Testis (tissue), 2 donors: ENCODE measurements at regions not wholly inside any gene's neighbourhood (a gene's known extent, or its start where the extent isn't known, plus 50 kb on each side); places are given as distances from the start of the nearest gene placed in this dataset.

Experiments used
- DNase-seq: peaks from one replicate; pipeline ENCODE4 v3.0.0-alpha.2; 2019
- H3K27ac ChIP-seq, 2 donors: fragments of 200-600 bp; sonication (generic); one replicate each; pipeline ENCODE4 v1.5.1; 2019
- H3K27me3 ChIP-seq: fragments of 200-600 bp; sonication (generic); one replicate; pipeline ENCODE4 v1.5.1; 2019
- H3K36me3 ChIP-seq: fragments of 200-600 bp; sonication (generic); one replicate; pipeline ENCODE4 v1.5.1; 2017; ENCODE audit warnings: low read depth; ENCODE audit errors: missing control alignments
- H3K4me1 ChIP-seq: fragments of 200-600 bp; sonication (generic); one replicate; pipeline ENCODE4 v1.5.1; 2019
- H3K4me3 ChIP-seq, 2 donors: fragments of 200-600 bp; sonication (generic); one replicate each; pipeline ENCODE4 v1.5.1; 2017 to 2019
- H3K9me3 ChIP-seq: fragments of 200-600 bp; sonication (generic); one replicate; pipeline ENCODE4 v1.5.1; 2017
- CTCF ChIP-seq, 3 experiments: fragments of 450-650 bp in 2 of 3; fragments of 200-600 bp in 1 of 3; sonication (generic) in 1 of 3; IDR thresholded peaks; one replicate each; pipeline ENCODE4 v1.5.1; 2016 to 2019; ENCODE audit warnings: antibody characterized with exemption in 3 of 3, mild to moderate bottlenecking in 2 of 3, moderate library complexity in 1 of 3
- POLR2A ChIP-seq: fragments of 450-650 bp; IDR thresholded peaks from one replicate; pipeline ENCODE4 v1.6.1; 2017; ENCODE audit warnings: antibody characterized with exemption, mild to moderate bottlenecking, moderate library complexity
- WGBS, 2 donors: methylation state at CpG; one replicate each; pipeline ENCODE4 v1.1.5; 2018; 5-methylcytosine and 5-hydroxymethylcytosine counted together
- intact Hi-C: fragments of 100-400 bp; cut with DNase I; formaldehyde crosslinking; loops from one replicate; pipeline ENCODE4 v1.15.1; 2023; ENCODE audit warnings: low total_unique reads

GRCh38 chr4:78665216-78665770 is 110.9 kb upstream of the BMP2K start:
- no peak overlapping the region for H3K4me3 ChIP-seq
- no peak for DNase-seq
- TF ChIP-seq POLR2A (no peak), CTCF (IDR thresholded peaks at IDR 0.05) (no peak)

GRCh38 chr4:78666830-78667258 is 109.3 kb upstream of the BMP2K start:
- no peak overlapping the region for H3K27ac ChIP-seq
- intact Hi-C loops: no loop called here
- H3K4me3 ChIP-seq: no peak overlapping the region
- H3K36me3 ChIP-seq: no peaks in the 10 kb centered on the region
- DNase-seq: no peak
- no peaks in the 10 kb centered on the region for H3K4me1 ChIP-seq
- no peaks in the 10 kb centered on the region for H3K9me3 ChIP-seq
- 64 to 75% methylated on average over 3 of the region's 3 CpGs for WGBS, 2 donors
- no peak for TF ChIP-seq CTCF (IDR thresholded peaks at IDR 0.05)
- TF ChIP-seq POLR2A: no peak
- H3K27me3 ChIP-seq: no peaks in the 10 kb centered on the region

More at GRCh38 chr4:78665216-78665770, 110.9 kb upstream of the BMP2K start:
- Histone ChIP-seq H3K4me1 (no peaks in the 10 kb centered on the region), H3K27me3 (no peaks in the 10 kb centered on the region), H3K36me3 (no peaks in the 10 kb centered on the region), H3K9me3 (no peaks in the 10 kb centered on the region), H3K27ac (no peak overlapping the region)
- intact Hi-C loops: no loop called here

GRCh38 chr4:78667325-78667724 is 108.8 kb upstream of the BMP2K start:
- DNase-seq: no peak
- 79 to 87% methylated on average over 3 of the region's 3 CpGs for WGBS, 2 donors

GRCh38 chr4:78667764-78668163 is 108.4 kb upstream of the BMP2K start:
- H3K4me3 ChIP-seq: no peak overlapping the region
- DNase-seq: no peak
- H3K27me3 ChIP-seq: no peaks in the 10 kb centered on the region
- TF ChIP-seq CTCF (IDR thresholded peaks at IDR 0.05) (no peak), POLR2A (no peak)
- H3K36me3 ChIP-seq: no peaks in the 10 kb centered on the region
- intact Hi-C loops: no loop called here
- no peaks in the 10 kb centered on the region for H3K9me3 ChIP-seq
- H3K4me1 ChIP-seq: no peaks in the 10 kb centered on the region
- H3K27ac ChIP-seq: no peak overlapping the region
- 71 to 79% methylated on average over 2 of the region's 2 CpGs for WGBS, 2 donors

More at GRCh38 chr4:78667325-78667724, 108.8 kb upstream of the BMP2K start:
- no peak overlapping the region for H3K4me3 ChIP-seq
- no peaks in the 10 kb centered on the region for H3K9me3 ChIP-seq
- H3K36me3 ChIP-seq: no peaks in the 10 kb centered on the region
- no peaks in the 10 kb centered on the region for H3K27me3 ChIP-seq
- H3K4me1 ChIP-seq: no peaks in the 10 kb centered on the region
- TF ChIP-seq POLR2A (no peak), CTCF (IDR thresholded peaks at IDR 0.05) (no peak)
- no peak overlapping the region for H3K27ac ChIP-seq
- intact Hi-C loops: no loop called here

- no peaks in the 10 kb centered on the region for H3K4me1 ChIP-seq
- no peaks in the 10 kb centered on the region for H3K36me3 ChIP-seq
- DNase-seq: no peak
- TF ChIP-seq POLR2A (no peak), CTCF (IDR thresholded peaks at IDR 0.05) (peak in 1 of 3 experiments; percentile 20)
- 93 to 95% methylated on average over 3 of the region's 3 CpGs for WGBS, 2 donors
- H3K27me3 ChIP-seq: no peaks in the 10 kb centered on the region
- H3K27ac ChIP-seq: no peak overlapping the region
- no peak overlapping the region for H3K4me3 ChIP-seq
- intact Hi-C loops: no loop called here
- no peaks in the 10 kb centered on the region for H3K9me3 ChIP-seq
Observed at GRCh38 chr4:78669453-78669852, 106.7 kb upstream of the BMP2K start.
